DOHH2 (cell line): ENCODE measurements at regions not wholly inside any gene's neighbourhood (a gene's known extent, or its start where the extent isn't known, plus 50 kb on each side); places are given as distances from the start of the nearest gene placed in this dataset.

Experiments
- H3F3A ChIP-seq: fragments of 200-600 bp; sonication (generic), shearing (Covaris generic); 2 replicates; pipeline ENCODE4 v1.6.0; 2016; ENCODE audit warnings: antibody characterized with exemption, mild to moderate bottlenecking; ENCODE audit not compliant: control insufficient read depth, insufficient read depth
- H3K27ac ChIP-seq: fragments of 200-600 bp; sonication (generic); 2 replicates; pipeline ENCODE4 v1.5.1; 2014; ENCODE audit warnings: low read depth, mild to moderate bottlenecking, low read length, moderate library complexity
- H3K27me3 ChIP-seq: fragments of 200-600 bp; sonication (generic); 2 replicates; pipeline ENCODE4 v1.6.1; 2014; ENCODE audit warnings: mild to moderate bottlenecking, low read length, mixed read lengths; ENCODE audit not compliant: control insufficient read depth
- H3K36me3 ChIP-seq: fragments of 200-600 bp; sonication (generic); 2 replicates; pipeline ENCODE4 v1.6.1; 2014; ENCODE audit warnings: mild to moderate bottlenecking, low read length, moderate library complexity, mixed read lengths; ENCODE audit not compliant: control insufficient read depth
- H3K4me1 ChIP-seq: fragments of 200-600 bp; sonication (generic); 2 replicates; pipeline ENCODE4 v1.6.1; 2014; ENCODE audit warnings: mild to moderate bottlenecking, low read length, mixed read lengths; ENCODE audit not compliant: control insufficient read depth
- H3K4me2 ChIP-seq: fragments of 200-600 bp; sonication (generic); 2 replicates; pipeline ENCODE4 v1.6.0; 2014; ENCODE audit warnings: mild to moderate bottlenecking, low read length, moderate library complexity
- H3K4me3 ChIP-seq: fragments of 200-600 bp; sonication (generic); 2 replicates; pipeline ENCODE4 v1.5.1; 2014; ENCODE audit warnings: mild to moderate bottlenecking, low read length, mixed read lengths
- H3K79me2 ChIP-seq: fragments of 200-600 bp; sonication (generic); 2 replicates; pipeline ENCODE4 v1.6.1; 2014; ENCODE audit warnings: mild to moderate bottlenecking, low read length, mixed read lengths; ENCODE audit not compliant: control insufficient read depth
- H3K9me2 ChIP-seq: fragments of 200-600 bp; sonication (generic); replicated peaks from 2 replicates; pipeline ENCODE4 v1.6.1; 2014; ENCODE audit warnings: mild to moderate bottlenecking, low read length, mixed read lengths; ENCODE audit not compliant: control insufficient read depth
- H3K9me3 ChIP-seq: fragments of 200-600 bp; sonication (generic); 2 replicates; pipeline ENCODE4 v1.6.1; 2014; ENCODE audit warnings: antibody characterized with exemption, low read length, mixed read lengths; ENCODE audit not compliant: control insufficient read depth, insufficient read depth
- H4K20me1 ChIP-seq: fragments of 200-600 bp; sonication (generic); 2 replicates; pipeline ENCODE4 v1.6.0; 2014; ENCODE audit warnings: low read depth, mild to moderate bottlenecking, antibody characterized with exemption, low read length, moderate library complexity; ENCODE audit not compliant: control insufficient read depth, insufficient read depth
- EZH2phosphoT487 ChIP-seq: fragments of 200-600 bp; sonication (generic); IDR thresholded peaks from 2 replicates; pipeline ENCODE4 v1.6.1; 2017; ENCODE audit warnings: borderline replicate concordance, mild to moderate bottlenecking, antibody characterized with exemption, low read length, moderate library complexity, mixed read lengths
- TF ChIP-seq, protein P1 (sequence below): fragments of 200-600 bp; sonication (generic); IDR thresholded peaks from one replicate; pipeline ENCODE4 v1.5.1; 2014; ENCODE audit warnings: antibody characterized with exemption, mild to moderate bottlenecking, low read depth, low read length; ENCODE audit not compliant: poor library complexity, severe bottlenecking

GRCh38 chr14:97251491-97252155 is 454.4 kb downstream of the VRK1 start:
- Histone ChIP-seq H3K9me2 (no peaks in the 10 kb centered on the region), H3K27ac (no peak overlapping the region), H3K4me2 (no peak overlapping the region), H3F3A (no peaks in the 10 kb centered on the region), H3K36me3 (no peaks in the 10 kb centered on the region), H3K79me2 (no peaks in the 10 kb centered on the region), H4K20me1 (no peaks in the 10 kb centered on the region), H3K9me3 (no peaks in the 10 kb centered on the region), H3K27me3 (peaks cover 3% of the 10 kb centered on the region; the same call in 1 of the 2 replicates), H3K4me3 (no peak overlapping the region), H3K4me1 (no peaks in the 10 kb centered on the region)
- TF ChIP-seq, protein P1, sequence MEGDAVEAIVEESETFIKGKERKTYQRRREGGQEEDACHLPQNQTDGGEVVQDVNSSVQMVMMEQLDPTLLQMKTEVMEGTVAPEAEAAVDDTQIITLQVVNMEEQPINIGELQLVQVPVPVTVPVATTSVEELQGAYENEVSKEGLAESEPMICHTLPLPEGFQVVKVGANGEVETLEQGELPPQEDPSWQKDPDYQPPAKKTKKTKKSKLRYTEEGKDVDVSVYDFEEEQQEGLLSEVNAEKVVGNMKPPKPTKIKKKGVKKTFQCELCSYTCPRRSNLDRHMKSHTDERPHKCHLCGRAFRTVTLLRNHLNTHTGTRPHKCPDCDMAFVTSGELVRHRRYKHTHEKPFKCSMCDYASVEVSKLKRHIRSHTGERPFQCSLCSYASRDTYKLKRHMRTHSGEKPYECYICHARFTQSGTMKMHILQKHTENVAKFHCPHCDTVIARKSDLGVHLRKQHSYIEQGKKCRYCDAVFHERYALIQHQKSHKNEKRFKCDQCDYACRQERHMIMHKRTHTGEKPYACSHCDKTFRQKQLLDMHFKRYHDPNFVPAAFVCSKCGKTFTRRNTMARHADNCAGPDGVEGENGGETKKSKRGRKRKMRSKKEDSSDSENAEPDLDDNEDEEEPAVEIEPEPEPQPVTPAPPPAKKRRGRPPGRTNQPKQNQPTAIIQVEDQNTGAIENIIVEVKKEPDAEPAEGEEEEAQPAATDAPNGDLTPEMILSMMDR: no peak
- no peak for TF ChIP-seq EZH2phosphoT487

GRCh38 chr14:97253756-97254155 is 456.6 kb downstream of the VRK1 start:
- TF ChIP-seq, protein P1: no peak
- Histone ChIP-seq H3K79me2 (no peaks in the 10 kb centered on the region), H3F3A (no peaks in the 10 kb centered on the region), H3K4me1 (no peaks in the 10 kb centered on the region), H3K9me2 (no peaks in the 10 kb centered on the region), H3K9me3 (no peaks in the 10 kb centered on the region), H3K36me3 (no peaks in the 10 kb centered on the region), H3K4me2 (no peak overlapping the region), H3K4me3 (no peak overlapping the region), H4K20me1 (no peaks in the 10 kb centered on the region), H3K27me3 (peaks cover 3% of the 10 kb centered on the region; the same call in 1 of the 2 replicates), H3K27ac (no peak overlapping the region)

- no peak overlapping the region for H3K27ac ChIP-seq
- TF ChIP-seq, protein P1: no peak
- no peak for TF ChIP-seq EZH2phosphoT487
- H3K4me2 ChIP-seq: no peak overlapping the region
- H3F3A ChIP-seq: no peaks in the 10 kb centered on the region
- no peaks in the 10 kb centered on the region for H3K79me2 ChIP-seq
- H3K9me3 ChIP-seq: no peaks in the 10 kb centered on the region
- H3K4me3 ChIP-seq: no peak overlapping the region
- H3K4me1 ChIP-seq: no peaks in the 10 kb centered on the region
- no peaks in the 10 kb centered on the region for H3K27me3 ChIP-seq
- H4K20me1 ChIP-seq: no peaks in the 10 kb centered on the region
- H3K9me2 ChIP-seq: no peaks in the 10 kb centered on the region
- no peaks in the 10 kb centered on the region for H3K36me3 ChIP-seq
These were observed 465.2 kb downstream of the VRK1 start for GRCh38 chr14:97262336-97262735.
